Gastrocnemius medialis (tissue), 4 donors: ENCODE measurements at regions not wholly inside any gene's neighbourhood (a gene's known extent, or its start where the extent isn't known, plus 50 kb on each side); places are given as distances from the start of the nearest gene placed in this dataset.

ENCODE experiments used
- ATAC-seq, 2 donors: fragments of 150-250 bp; one replicate each; pipeline ENCODE4 v1.9.1; 2016
- DNase-seq, 2 donors: peaks; one replicate each; pipeline ENCODE4 v3.0.0-alpha.2; 2019
- H3K27ac ChIP-seq, 4 donors: fragments of 200-600 bp; sonication (generic); 1 replicate in 1 of 4; 2 replicates in 3 of 4; pipeline ENCODE4 v1.5.1; 2016 to 2018; ENCODE audit warnings: mild to moderate bottlenecking in 2 of 4, moderate library complexity in 1 of 4
- H3K27me3 ChIP-seq, 3 donors: fragments of 200-600 bp; sonication (generic) in 2 of 3; 1 replicate in 1 of 3; 2 replicates in 2 of 3; pipeline versions ENCODE4 v1.5.1 to v1.6.0; 2016 to 2019; ENCODE audit warnings: mild to moderate bottlenecking in 1 of 3, moderate library complexity in 1 of 3
- H3K36me3 ChIP-seq, 2 donors: fragments of 200-600 bp; sonication (generic) in 1 of 2; one replicate each; pipeline ENCODE4 v1.5.1; 2017 to 2018
- H3K4me1 ChIP-seq, 2 donors: fragments of 200-600 bp; sonication (generic) in 1 of 2; one replicate each; pipeline ENCODE4 v1.5.1; 2016 to 2017; ENCODE audit warnings: mild to moderate bottlenecking in 2 of 2
- H3K4me3 ChIP-seq, 4 donors: fragments of 200-600 bp; sonication (generic) in 3 of 4; 1 replicate in 1 of 4; 2 replicates in 3 of 4; pipeline ENCODE4 v1.5.1; 2016 to 2019; ENCODE audit warnings: mild to moderate bottlenecking in 2 of 4
- H3K9me3 ChIP-seq, 3 donors: fragments of 200-600 bp; sonication (generic) in 2 of 3; 1 replicate in 1 of 3; 2 replicates in 2 of 3; pipeline ENCODE4 v1.5.1; 2016 to 2019
- POLR2A ChIP-seq, 2 donors: fragments of 450-650 bp; IDR thresholded peaks; one replicate each; pipeline ENCODE4 v1.6.1; 2017; ENCODE audit warnings: antibody characterized with exemption in 2 of 2, mild to moderate bottlenecking in 2 of 2, moderate library complexity in 2 of 2
- in situ Hi-C, 4 donors: fragments of 200-750 bp; cut with MboI; loops; one replicate each; pipeline versions ENCODE4 v1.15.0 to v1.8.0; 2017; ENCODE audit warnings: low sequenced_read_pairs in 4 of 4
- intact Hi-C: fragments of 100-400 bp; cut with DNase I; formaldehyde crosslinking; loops from one replicate; pipeline ENCODE4 v1.15.1; 2023; ENCODE audit warnings: low total_unique reads
- TF ChIP-seq, protein P1 (sequence below), 5 experiments: fragments of 450-650 bp in 3 of 5; fragments of 200-600 bp in 2 of 5; sonication (generic) in 2 of 5; IDR thresholded peaks in 4 of 5; conservative IDR thresholded peaks in 1 of 5; 1 replicate in 4 of 5; 2 replicates in 1 of 5; pipeline ENCODE4 v1.5.1; 2016 to 2019; ENCODE audit warnings: antibody characterized with exemption in 5 of 5, mild to moderate bottlenecking in 3 of 5, moderate library complexity in 3 of 5

DNA sequence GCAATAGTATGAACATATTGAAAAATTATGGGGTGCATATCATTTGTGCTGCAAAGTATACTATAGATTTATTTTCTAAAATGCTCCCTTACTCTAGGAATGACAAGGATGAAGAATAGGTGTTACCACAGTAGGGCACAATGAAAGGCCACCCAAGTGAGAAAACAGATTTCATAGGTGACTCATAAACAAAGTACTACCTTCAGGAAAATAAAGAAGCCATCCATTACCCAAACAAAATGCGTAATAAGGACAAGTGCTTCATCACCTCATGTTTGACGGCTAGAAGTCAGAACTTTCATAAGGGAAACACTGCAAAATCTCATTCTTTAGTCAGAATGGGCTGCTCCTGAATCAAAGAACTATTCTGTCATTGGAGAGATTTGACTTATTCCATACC is 116.6 kb downstream of the MFSD1 start:
- H3K27ac ChIP-seq = no peak overlapping the region
- H3K4me1 ChIP-seq = no peaks in the 10 kb centered on the region
- no peak overlapping the region for H3K4me3 ChIP-seq
- no peaks in the 10 kb centered on the region for H3K27me3 ChIP-seq
- ATAC-seq (no peak), DNase-seq (no peak)
- intact Hi-C loops = no loop called here
- H3K9me3 ChIP-seq = no peaks in the 10 kb centered on the region
- H3K36me3 ChIP-seq = no peaks in the 10 kb centered on the region
- in situ Hi-C loops = no loop called here
- TF ChIP-seq POLR2A (IDR thresholded peaks at IDR 0.05) = no peak
- TF ChIP-seq, protein P1, sequence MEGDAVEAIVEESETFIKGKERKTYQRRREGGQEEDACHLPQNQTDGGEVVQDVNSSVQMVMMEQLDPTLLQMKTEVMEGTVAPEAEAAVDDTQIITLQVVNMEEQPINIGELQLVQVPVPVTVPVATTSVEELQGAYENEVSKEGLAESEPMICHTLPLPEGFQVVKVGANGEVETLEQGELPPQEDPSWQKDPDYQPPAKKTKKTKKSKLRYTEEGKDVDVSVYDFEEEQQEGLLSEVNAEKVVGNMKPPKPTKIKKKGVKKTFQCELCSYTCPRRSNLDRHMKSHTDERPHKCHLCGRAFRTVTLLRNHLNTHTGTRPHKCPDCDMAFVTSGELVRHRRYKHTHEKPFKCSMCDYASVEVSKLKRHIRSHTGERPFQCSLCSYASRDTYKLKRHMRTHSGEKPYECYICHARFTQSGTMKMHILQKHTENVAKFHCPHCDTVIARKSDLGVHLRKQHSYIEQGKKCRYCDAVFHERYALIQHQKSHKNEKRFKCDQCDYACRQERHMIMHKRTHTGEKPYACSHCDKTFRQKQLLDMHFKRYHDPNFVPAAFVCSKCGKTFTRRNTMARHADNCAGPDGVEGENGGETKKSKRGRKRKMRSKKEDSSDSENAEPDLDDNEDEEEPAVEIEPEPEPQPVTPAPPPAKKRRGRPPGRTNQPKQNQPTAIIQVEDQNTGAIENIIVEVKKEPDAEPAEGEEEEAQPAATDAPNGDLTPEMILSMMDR (IDR thresholded peaks at IDR 0.05 in 4 of 5, conservative IDR thresholded peaks at IDR 0.05 in 1 of 5) = no peak

DNA sequence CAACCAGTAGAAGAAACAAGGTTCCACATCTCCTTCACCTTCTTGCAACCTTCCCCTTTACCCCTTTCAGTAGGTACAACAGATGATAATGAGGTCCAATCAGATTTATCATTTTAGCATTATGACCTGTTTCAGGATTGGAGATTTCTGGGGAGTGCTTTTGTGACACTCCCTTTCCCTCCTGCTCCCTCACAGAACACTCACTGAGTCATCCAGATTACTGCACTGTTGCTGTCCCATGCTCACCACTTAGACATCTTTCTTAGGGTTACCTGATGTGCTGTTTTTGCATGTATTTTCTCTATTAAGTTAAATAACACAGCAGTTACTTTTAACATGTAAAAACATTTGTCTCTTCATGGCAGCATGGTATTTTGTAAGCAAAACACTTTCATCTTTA is 118.5 kb downstream of the MFSD1 start:
- intact Hi-C loops (no loop called here), in situ Hi-C loops (no loop called here)
- H3K9me3 ChIP-seq = no peaks in the 10 kb centered on the region
- DNase-seq (no peak), ATAC-seq (no peak)
- no peaks in the 10 kb centered on the region for H3K27me3 ChIP-seq
- TF ChIP-seq, protein P1 (IDR thresholded peaks at IDR 0.05 in 4 of 5, conservative IDR thresholded peaks at IDR 0.05 in 1 of 5) = no peak
- TF ChIP-seq POLR2A (IDR thresholded peaks at IDR 0.05) = no peak
- H3K4me1 ChIP-seq = no peaks in the 10 kb centered on the region
- no peak overlapping the region for H3K4me3 ChIP-seq
- H3K36me3 ChIP-seq = no peaks in the 10 kb centered on the region
- H3K27ac ChIP-seq = no peak overlapping the region

GRCh38 chr3:158925021-158925420 is 123.2 kb downstream of the MFSD1 start:
- no peak for TF ChIP-seq POLR2A (IDR thresholded peaks at IDR 0.05)
- TF ChIP-seq, protein P1 (IDR thresholded peaks at IDR 0.05 in 4 of 5, conservative IDR thresholded peaks at IDR 0.05 in 1 of 5) = no peak
- no peak overlapping the region for H3K4me3 ChIP-seq
- no peak overlapping the region for H3K27ac ChIP-seq
- no peaks in the 10 kb centered on the region for H3K36me3 ChIP-seq
- no peaks in the 10 kb centered on the region for H3K9me3 ChIP-seq
- ATAC-seq (no peak), DNase-seq (no peak)
- intact Hi-C loops (no loop called here), in situ Hi-C loops (no loop called here)
- no peaks in the 10 kb centered on the region for H3K27me3 ChIP-seq
- H3K4me1 ChIP-seq = no peaks in the 10 kb centered on the region

- DNase-seq (no peak), ATAC-seq (no peak)
- H3K4me1 ChIP-seq = no peaks in the 10 kb centered on the region
- no peaks in the 10 kb centered on the region for H3K36me3 ChIP-seq
- no peaks in the 10 kb centered on the region for H3K9me3 ChIP-seq
- no peak overlapping the region for H3K4me3 ChIP-seq
- H3K27ac ChIP-seq = no peak overlapping the region
- intact Hi-C loops (no loop called here), in situ Hi-C loops (no loop called here)
- H3K27me3 ChIP-seq = no peaks in the 10 kb centered on the region
- TF ChIP-seq, protein P1 (IDR thresholded peaks at IDR 0.05 in 4 of 5, conservative IDR thresholded peaks at IDR 0.05 in 1 of 5) = no peak
- no peak for TF ChIP-seq POLR2A (IDR thresholded peaks at IDR 0.05)
Measured at GRCh38 chr3:158925828-158926494, 124.1 kb downstream of the MFSD1 start.

DNA sequence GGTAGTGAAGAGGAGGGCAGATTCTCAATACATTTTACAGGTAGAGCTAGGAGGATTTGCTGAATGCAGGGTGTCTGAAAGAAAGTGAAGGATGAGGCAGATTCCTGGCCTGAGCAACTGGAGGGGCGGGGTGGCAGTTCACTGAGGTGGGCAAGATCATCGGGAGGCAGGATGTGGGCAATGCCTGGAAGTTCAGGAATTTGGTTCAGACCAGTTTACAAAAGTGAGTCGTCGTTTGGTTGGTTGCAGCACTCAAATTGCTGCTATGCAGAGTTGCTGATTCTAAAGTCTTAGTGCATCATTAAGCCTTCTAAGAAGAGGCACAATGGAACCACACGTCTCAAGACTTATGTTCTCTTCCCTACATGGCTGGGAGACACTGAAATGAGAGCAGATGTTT is 134.0 kb downstream of the MFSD1 start:
- TF ChIP-seq, protein P1 (IDR thresholded peaks at IDR 0.05 in 4 of 5, conservative IDR thresholded peaks at IDR 0.05 in 1 of 5) = no peak
- TF ChIP-seq POLR2A (IDR thresholded peaks at IDR 0.05) = no peak

More for the DNA sequence above, 134.0 kb downstream of the MFSD1 start:
- no peak overlapping the region for H3K4me3 ChIP-seq
- DNase-seq (no peak), ATAC-seq (no peak)
- intact Hi-C loops (no loop called here), in situ Hi-C loops (no loop called here)
- H3K4me1 ChIP-seq = no peaks in the 10 kb centered on the region
- H3K27me3 ChIP-seq = no peaks in the 10 kb centered on the region
- H3K27ac ChIP-seq = no peak overlapping the region
- no peaks in the 10 kb centered on the region for H3K36me3 ChIP-seq
- H3K9me3 ChIP-seq = peaks cover 0 to 5% (median 0%) of the 10 kb centered on the region in 3 donors
